H9 (cell line): ENCODE measurements at regions not wholly inside any gene's neighbourhood (a gene's known extent, or its start where the extent isn't known, plus 50 kb on each side); places are given as distances from the start of the nearest gene placed in this dataset.

Experiments
- DNase-seq: peaks from one replicate; pipeline ENCODE4 v3.0.0-alpha.2; 2017
- H2AFZ ChIP-seq: one replicate; pipeline ENCODE4 v1.6.1; 2013; ENCODE audit warnings: mild to moderate bottlenecking, low read length, control low read depth, moderate library complexity
- H2AK5ac ChIP-seq: 2 replicates; pipeline ENCODE4 v1.6.1; 2013; ENCODE audit warnings: low read length, control low read depth, mixed read lengths; ENCODE audit not compliant: insufficient read length
- H2BK120ac ChIP-seq: one replicate; pipeline ENCODE4 v1.6.1; 2013; ENCODE audit warnings: low read depth, mild to moderate bottlenecking, low read length, control low read depth, inconsistent platforms; ENCODE audit not compliant: poor library complexity, severe bottlenecking
- H2BK12ac ChIP-seq: 2 replicates; pipeline ENCODE4 v1.6.1; 2013; ENCODE audit warnings: low read length, control low read depth, mixed read lengths, low read depth; ENCODE audit not compliant: insufficient read length
- H2BK15ac ChIP-seq: 2 replicates; pipeline ENCODE4 v1.6.1; 2013; ENCODE audit warnings: low read depth, low read length, control low read depth
- H2BK20ac ChIP-seq: one replicate; pipeline ENCODE4 v1.6.1; 2013; ENCODE audit warnings: low read depth, mild to moderate bottlenecking, low read length, control low read depth, inconsistent platforms; ENCODE audit not compliant: poor library complexity, severe bottlenecking
- H2BK5ac ChIP-seq: 2 replicates; pipeline ENCODE4 v1.6.1; 2013; ENCODE audit warnings: low read length, control low read depth, mixed read lengths; ENCODE audit not compliant: insufficient read length
- H3K14ac ChIP-seq: 2 replicates; pipeline ENCODE4 v1.6.1; 2013; ENCODE audit warnings: low read length, control low read depth; ENCODE audit not compliant: insufficient read depth
- H3K18ac ChIP-seq: 2 replicates; pipeline ENCODE4 v1.6.1; 2013; ENCODE audit warnings: low read depth, mild to moderate bottlenecking, mixed read lengths, low read length, control low read depth; ENCODE audit not compliant: insufficient read length
- H3K23ac ChIP-seq: 2 replicates; pipeline ENCODE4 v1.6.1; 2013; ENCODE audit warnings: low read length, control low read depth, mixed read lengths, low read depth; ENCODE audit not compliant: insufficient read length
- H3K23me2 ChIP-seq: 2 replicates; pipeline ENCODE4 v1.6.1; 2013; ENCODE audit warnings: low read depth, mild to moderate bottlenecking, mixed read lengths, low read length, control low read depth; ENCODE audit not compliant: insufficient read length, poor library complexity, severe bottlenecking
- H3K27ac ChIP-seq: 2 replicates; pipeline ENCODE4 v1.5.1; 2013; ENCODE audit warnings: low read length, control low read depth, mixed read lengths, low read depth; ENCODE audit not compliant: insufficient read length
- H3K27me3 ChIP-seq: 2 replicates; pipeline ENCODE4 v1.6.1; 2013; ENCODE audit warnings: low read length, control low read depth, inconsistent platforms; ENCODE audit not compliant: insufficient read depth
- H3K4ac ChIP-seq: 2 replicates; pipeline ENCODE4 v1.6.1; 2013; ENCODE audit warnings: low read depth, mild to moderate bottlenecking, control low read depth, inconsistent platforms, low read length, moderate library complexity
- H3K4me1 ChIP-seq: 2 replicates; pipeline ENCODE4 v1.6.1; 2013; ENCODE audit warnings: low read length, control low read depth, inconsistent platforms; ENCODE audit not compliant: insufficient read depth
- H3K4me2 ChIP-seq: 2 replicates; pipeline ENCODE4 v1.6.1; 2013; ENCODE audit warnings: low read length, control low read depth, mixed read lengths; ENCODE audit not compliant: insufficient read length, insufficient read depth
- H3K56ac ChIP-seq: 2 replicates; pipeline ENCODE4 v1.6.1; 2013; ENCODE audit warnings: low read depth, mild to moderate bottlenecking, mixed read lengths, low read length, control low read depth; ENCODE audit not compliant: insufficient read length
- H3K79me1 ChIP-seq: 2 replicates; pipeline ENCODE4 v1.6.1; 2013; ENCODE audit warnings: low read depth, mild to moderate bottlenecking, moderate library complexity, low read length, control low read depth, inconsistent platforms; ENCODE audit not compliant: insufficient read depth, poor library complexity, severe bottlenecking
- H3K79me2 ChIP-seq: 2 replicates; pipeline ENCODE4 v1.6.1; 2013; ENCODE audit warnings: low read length, control low read depth, inconsistent platforms; ENCODE audit not compliant: insufficient read depth
- H3K9ac ChIP-seq: 2 replicates; pipeline ENCODE4 v1.6.1; 2013; ENCODE audit warnings: low read length, control low read depth, mixed read lengths; ENCODE audit not compliant: insufficient read length; ENCODE audit errors: extremely low read depth
- H3K9me3 ChIP-seq: one replicate; pipeline ENCODE4 v1.6.1; 2013; ENCODE audit warnings: low read depth, low read length, inconsistent platforms; ENCODE audit not compliant: control insufficient read depth
- H3T11ph ChIP-seq: one replicate; pipeline ENCODE4 v1.6.1; 2013; ENCODE audit warnings: mild to moderate bottlenecking, low read length, control low read depth, inconsistent platforms
- H4K20me1 ChIP-seq: one replicate; pipeline ENCODE4 v1.6.1; 2013; ENCODE audit not compliant: control insufficient read depth, insufficient read length, insufficient read depth
- H4K5ac ChIP-seq: 2 replicates; pipeline ENCODE4 v1.6.1; 2013; ENCODE audit warnings: low read depth, mild to moderate bottlenecking, mixed read lengths, low read length, control low read depth; ENCODE audit not compliant: insufficient read length
- H4K8ac ChIP-seq: replicated peaks from 2 replicates; pipeline ENCODE4 v1.6.1; 2013; ENCODE audit warnings: low read length, control low read depth, mixed read lengths, low read depth; ENCODE audit not compliant: insufficient read length
- H4K91ac ChIP-seq: 2 replicates; pipeline ENCODE4 v1.6.1; 2013; ENCODE audit warnings: low read depth, mild to moderate bottlenecking, moderate library complexity, mixed read lengths, low read length, control low read depth; ENCODE audit not compliant: insufficient read length
- H3K27ac Mint-ChIP-seq, 3 experiments: 2 replicates in 2 of 3; 3 replicates in 1 of 3; pipeline ENCODE4 v1.8.0; 2020 to 2021; ENCODE audit warnings: mixed read lengths in 3 of 3, mild to moderate bottlenecking in 1 of 3, moderate library complexity in 1 of 3
- H3K27me3 Mint-ChIP-seq: 2 replicates; pipeline ENCODE4 v1.8.0; 2021; ENCODE audit warnings: low read depth, mild to moderate bottlenecking, moderate library complexity, mixed read lengths
- H3K36me3 Mint-ChIP-seq, 3 experiments: 2 replicates in 2 of 3; 3 replicates in 1 of 3; pipeline ENCODE4 v1.8.0; 2020 to 2021; ENCODE audit warnings: low read depth in 3 of 3, mixed read lengths in 3 of 3; ENCODE audit not compliant: insufficient read depth in 1 of 3
- H3K4me1 Mint-ChIP-seq, 2 experiments: 2 replicates each; pipeline ENCODE4 v1.8.0; 2020; ENCODE audit warnings: mixed read lengths in 2 of 2
- H3K4me3 Mint-ChIP-seq, 2 experiments: 2 replicates in 1 of 2; 3 replicates in 1 of 2; pipeline ENCODE4 v1.8.0; 2020 to 2021; ENCODE audit warnings: mild to moderate bottlenecking in 2 of 2, mixed read lengths in 2 of 2, moderate library complexity in 1 of 2
- H3K9me3 Mint-ChIP-seq, 2 experiments: 2 replicates in 1 of 2; 3 replicates in 1 of 2; pipeline ENCODE4 v1.8.0; 2020; ENCODE audit warnings: mild to moderate bottlenecking in 2 of 2, mixed read lengths in 2 of 2, moderate library complexity in 1 of 2
- CTCF ChIP-seq: fragments of 200-600 bp; sonication (generic); conservative IDR thresholded peaks from 3 replicates; pipeline ENCODE4 v1.8.0; 2021; ENCODE audit warnings: antibody characterized with exemption, mild to moderate bottlenecking
- WGBS: extraction: QIAGEN DNeasy Blood & Tissue Kit; methylation state at CpG from one replicate; pipeline ENCODE4 v1.1.7; 2013; ENCODE audit warnings: missing lambda C conversion rate, low lambda C conversion rate, mixed read lengths; ENCODE audit not compliant: insufficient read length; ENCODE audit errors: extremely low coverage; 5-methylcytosine and 5-hydroxymethylcytosine counted together

GRCh38 chr2:190787743-190788235, 92.8 kb upstream of the GLS start:
- H2AFZ ChIP-seq: no peak overlapping the region

More at GRCh38 chr2:190787743-190788235, 92.8 kb upstream of the GLS start:
- Histone ChIP-seq H2BK5ac (no peak overlapping the region), H3K79me1 (no peaks in the 10 kb centered on the region), H4K91ac (no peak overlapping the region), H3K18ac (no peak overlapping the region), H2BK12ac (no peak overlapping the region), H3K79me2 (no peaks in the 10 kb centered on the region), H3K4ac (no peak overlapping the region), H3T11ph (no peak overlapping the region), H3K27ac (no peak overlapping the region), H3K14ac (no peak overlapping the region), H2BK15ac (no peak overlapping the region), H4K5ac (no peak overlapping the region), H3K4me1 (peaks cover 13% of the 10 kb centered on the region; the same call in 1 of the 2 replicates), H3K23me2 (no peaks in the 10 kb centered on the region), H3K56ac (no peak overlapping the region), H2BK20ac (no peak overlapping the region), H2BK120ac (no peak overlapping the region), H3K9ac (no peak overlapping the region), H3K4me2 (no peak overlapping the region), H2AK5ac (no peak overlapping the region), H3K9me3 (no peaks in the 10 kb centered on the region), H4K20me1 (no peaks in the 10 kb centered on the region), H3K27me3 (no peaks in the 10 kb centered on the region), H3K23ac (no peak overlapping the region), H4K8ac (no peak overlapping the region)
- H3K9me3 Mint-ChIP-seq: peaks cover 3 to 10% of the 10 kb centered on the region in 2 experiments; a peak in 4 of 5 replicates
- H3K27me3 Mint-ChIP-seq: no peaks in the 10 kb centered on the region
- no peak for TF ChIP-seq CTCF
- H3K36me3 Mint-ChIP-seq: peaks cover 2 to 11% (median 2%) of the 10 kb centered on the region in 3 experiments; a peak in 4 of 7 replicates
- H3K27ac Mint-ChIP-seq: no peak overlapping the region
- H3K4me1 Mint-ChIP-seq: peaks cover 37 to 39% of the 10 kb centered on the region in 2 experiments
- H3K4me3 Mint-ChIP-seq: no peak overlapping the region; a peak in 1 of 5 replicates
- no peak for DNase-seq
- no CpG with 5 or more reads among the region's 3 CpGs for WGBS
